ENCODE measurements at regions not wholly inside any gene's neighbourhood (a gene's known extent, or its start where the extent isn't known, plus 50 kb on each side); places are given as distances from the start of the nearest gene placed in this dataset.
"Not testable (repeated sequence)": the region's sequence is repeated elsewhere in the genome, so short reads cannot be mapped to it uniquely, and the experiment has no call there.

- no peak for DNase-seq
Observed at GRCh38 chr12:38384816-38385378, 68.3 kb downstream of the ALG10B start.

DNA sequence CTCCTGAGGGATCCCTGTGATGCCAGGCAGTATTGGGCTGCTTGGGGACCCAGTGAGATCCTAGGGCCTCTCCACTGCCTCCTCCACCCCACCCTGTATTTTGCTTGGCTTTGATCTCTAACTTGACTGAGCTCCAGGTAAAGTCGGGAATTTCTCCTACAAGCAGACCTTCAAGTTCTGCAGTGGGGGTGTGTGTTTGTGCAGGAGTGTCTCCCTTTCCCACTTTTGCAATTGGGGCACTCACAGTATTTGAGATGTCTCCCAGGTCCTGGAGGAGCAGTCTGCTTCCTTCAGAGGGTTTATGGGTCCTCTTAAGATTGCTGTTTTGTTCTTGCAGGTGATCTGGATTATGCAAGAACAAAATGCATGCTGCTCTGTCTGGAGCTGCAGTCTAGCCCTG, 68.9 kb downstream of the ALG10B start:
- DNase-seq, result no peak

GRCh38 chr12:38386205-38386985, 69.8 kb downstream of the ALG10B start:
- DNase-seq, result no peak

GRCh38 chr12:38389614-38390013, 73.0 kb downstream of the ALG10B start:
- no peak for DNase-seq

- no peak for DNase-seq
Observed at GRCh38 chr12:38391007-38391406, 74.4 kb downstream of the ALG10B start.

DNA sequence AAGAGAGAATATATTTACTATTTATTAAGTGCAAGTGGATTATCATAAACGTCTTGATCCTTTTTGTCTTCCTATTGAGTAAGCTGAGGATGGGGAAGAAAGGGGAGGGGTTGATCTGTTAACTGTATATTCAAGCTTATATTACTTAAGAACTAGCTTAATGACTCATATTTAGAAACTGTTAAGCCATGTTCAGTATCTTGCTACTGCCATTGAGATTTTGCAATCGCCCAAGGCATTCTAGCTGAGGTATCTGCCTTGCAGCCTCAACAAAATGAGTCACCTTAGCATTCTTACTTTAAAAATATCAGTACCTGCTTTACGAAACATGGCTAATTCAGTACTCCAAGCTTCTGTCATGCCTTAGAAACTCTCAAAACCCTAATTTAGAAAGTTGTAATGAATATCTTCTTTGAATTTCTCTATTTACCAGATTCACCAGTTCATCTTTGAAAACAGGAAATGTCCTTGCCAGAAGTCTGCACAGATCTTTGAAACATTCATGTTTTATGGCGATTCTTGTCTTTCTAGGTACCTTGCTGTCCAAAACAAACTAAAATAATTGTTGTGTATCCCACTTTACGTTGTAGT, 76.1 kb downstream of the ALG10B start:
- peak; percentile 1 for DNase-seq

DNA sequence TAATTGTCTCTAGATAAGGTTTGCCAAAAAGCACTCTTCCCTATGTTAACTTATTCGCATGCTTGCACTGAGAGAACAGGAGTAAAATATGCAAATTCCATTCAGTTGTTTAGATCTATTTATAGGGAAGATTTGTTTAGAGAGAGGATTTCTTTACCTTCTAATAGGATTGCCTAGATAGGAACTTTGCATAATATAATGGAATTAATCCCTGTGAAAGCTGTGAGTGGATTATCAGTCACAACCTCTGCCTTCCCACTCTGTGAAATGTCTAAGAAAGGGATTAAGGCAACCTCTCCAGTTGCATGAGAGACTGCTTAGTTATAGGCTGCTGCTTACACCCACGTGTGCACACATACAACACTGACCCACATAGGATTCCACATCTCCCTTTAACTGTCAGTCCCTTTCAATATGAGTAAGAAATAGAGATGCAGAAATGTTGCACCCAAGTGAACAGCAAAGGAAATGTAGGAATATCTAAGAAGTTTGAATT, 83.2 kb downstream of the ALG10B start:
- DNase-seq, result no peak

- DNase-seq, result no peak
Observed at GRCh38 chr12:38402811-38403210, 86.2 kb downstream of the ALG10B start.

DNA sequence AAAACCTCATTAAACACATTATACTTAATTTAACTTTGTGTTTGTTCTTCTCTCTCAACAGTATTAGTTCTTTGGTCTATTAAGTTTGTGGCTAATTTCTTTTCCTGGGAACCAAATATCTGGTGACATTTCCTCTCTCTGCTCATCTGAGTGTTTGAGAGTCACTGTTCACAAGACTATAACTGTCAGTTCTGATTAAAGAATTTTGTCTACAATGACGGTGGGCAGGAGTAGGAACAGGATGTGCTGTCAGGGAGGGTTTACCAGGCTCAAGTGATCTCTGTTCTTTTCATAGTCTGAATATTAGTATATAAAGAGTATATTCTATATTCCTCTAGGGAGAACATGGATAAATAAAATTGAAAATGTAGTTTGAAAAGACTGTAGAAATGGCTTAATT, 92.9 kb downstream of the ALG10B start:
- no peak for DNase-seq

GRCh38 chr12:38411426-38411825, 94.9 kb downstream of the ALG10B start:
- DNase-seq, result no peak

GRCh38 chr12:38411946-38412345, 95.4 kb downstream of the ALG10B start:
- DNase-seq, result no peak

GRCh38 chr12:38417101-38417500, 100.5 kb downstream of the ALG10B start:
- DNase-seq, result no peak

DNA sequence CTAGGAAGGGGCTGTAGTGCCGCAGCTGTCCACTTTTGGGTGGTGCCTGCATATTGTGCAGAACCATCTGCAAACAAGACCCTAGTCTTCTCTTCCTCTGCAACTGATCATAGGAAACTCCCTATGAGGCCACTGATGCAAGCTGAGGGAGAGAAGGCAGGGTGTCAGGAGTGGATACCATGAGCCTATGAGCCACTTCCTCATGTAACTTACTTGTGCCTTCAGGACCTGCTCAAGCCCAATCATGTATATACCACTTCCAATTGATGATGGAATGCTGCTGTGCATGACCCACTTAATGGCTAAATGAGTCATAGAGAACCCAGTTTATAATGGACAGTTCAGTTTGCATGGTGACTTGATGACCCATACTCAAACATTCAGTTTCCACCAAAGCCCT, 107.9 kb downstream of the ALG10B start:
- DNase-seq, result no peak

DNA sequence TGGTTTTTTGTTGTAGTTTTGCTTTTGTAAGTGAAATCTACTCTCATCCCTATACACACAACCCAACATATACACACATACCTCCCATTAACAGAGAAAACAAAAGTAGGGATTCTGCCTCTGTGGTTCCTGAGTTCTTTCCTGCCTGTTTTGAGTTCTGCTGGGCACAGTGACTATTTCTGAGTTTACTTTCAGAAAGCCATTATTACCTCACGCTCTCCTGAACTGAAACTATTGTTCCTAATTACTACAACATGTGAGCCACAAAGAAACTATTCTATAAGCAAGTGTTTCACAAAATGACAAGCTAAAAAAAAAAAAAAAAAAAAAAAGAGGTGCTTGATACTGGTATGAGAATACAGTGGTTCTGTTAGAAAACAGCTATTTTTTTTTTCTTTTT, 110.9 kb downstream of the ALG10B start:
- DNase-seq, result no peak

DNA sequence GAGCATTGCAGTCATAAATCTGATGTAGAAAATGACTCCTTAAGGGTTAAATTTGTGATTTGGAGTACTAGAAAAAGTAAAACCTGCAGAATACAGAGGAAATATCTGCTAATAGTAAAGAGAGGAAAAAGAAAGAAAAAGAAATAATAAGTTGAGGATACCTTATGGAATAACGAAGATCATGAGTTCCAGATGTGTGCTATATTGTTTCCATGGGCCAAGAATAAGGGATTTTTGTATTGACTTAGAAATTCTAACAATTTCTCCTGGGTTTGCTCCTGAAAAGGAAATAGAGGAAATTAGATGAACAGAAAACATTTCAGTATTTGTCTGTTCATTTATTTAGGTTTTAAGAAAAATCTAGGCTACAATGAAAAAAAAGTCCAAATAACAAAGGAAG, 115.3 kb downstream of the ALG10B start:
- no peak for DNase-seq

- not testable (repeated sequence) for DNase-seq
Observed at GRCh38 chr12:38441871-38442281, 125.3 kb downstream of the ALG10B start.

- no peak for DNase-seq
Observed at GRCh38 chr12:38445040-38445439, 128.5 kb downstream of the ALG10B start.

- no peak for DNase-seq
Observed at GRCh38 chr12:38448991-38449390, 132.4 kb downstream of the ALG10B start.

GRCh38 chr12:38456537-38457120, 140.1 kb downstream of the ALG10B start:
- DNase-seq, result no peak

- no peak for DNase-seq
Observed at GRCh38 chr12:38465020-38465419, 148.4 kb downstream of the ALG10B start.

- DNase-seq, result no peak
Observed at GRCh38 chr12:38469715-38470114, 153.1 kb downstream of the ALG10B start.

DNA sequence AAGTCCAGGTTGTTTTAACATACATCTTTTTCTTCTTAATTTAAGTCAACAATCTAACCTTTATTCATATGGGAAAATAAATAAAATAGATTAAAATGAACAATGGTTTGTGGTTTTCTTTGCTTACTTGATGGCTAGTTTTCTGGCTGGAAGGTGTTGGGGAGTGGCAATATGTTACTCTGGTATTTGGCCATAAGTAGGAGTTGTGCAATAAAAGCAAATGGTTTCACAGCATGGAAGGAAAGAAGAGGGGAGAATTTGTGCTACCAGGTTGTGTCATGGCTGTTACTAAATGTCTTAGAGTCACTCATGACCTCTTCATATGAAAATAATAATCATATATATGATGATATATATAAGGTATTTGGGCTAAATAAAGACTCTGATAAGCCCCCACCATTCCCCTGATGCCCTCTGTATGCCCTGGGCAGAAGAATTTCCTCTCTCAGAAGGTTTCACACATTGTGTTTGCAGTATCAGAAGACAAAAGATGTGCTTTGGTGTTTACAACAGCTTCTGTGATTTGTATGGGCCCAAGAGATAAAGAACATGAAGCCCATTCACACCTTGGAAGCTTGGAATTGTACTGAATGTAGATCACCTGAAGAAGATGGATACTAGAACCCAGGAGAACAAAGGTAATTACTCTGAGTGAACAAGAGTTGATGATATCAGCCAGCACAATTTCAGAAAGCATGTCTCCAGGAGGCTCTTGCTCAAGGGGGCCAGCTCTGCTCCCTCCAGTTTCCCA, 160.9 kb downstream of the ALG10B start:
- DNase-seq, result no peak

DNA sequence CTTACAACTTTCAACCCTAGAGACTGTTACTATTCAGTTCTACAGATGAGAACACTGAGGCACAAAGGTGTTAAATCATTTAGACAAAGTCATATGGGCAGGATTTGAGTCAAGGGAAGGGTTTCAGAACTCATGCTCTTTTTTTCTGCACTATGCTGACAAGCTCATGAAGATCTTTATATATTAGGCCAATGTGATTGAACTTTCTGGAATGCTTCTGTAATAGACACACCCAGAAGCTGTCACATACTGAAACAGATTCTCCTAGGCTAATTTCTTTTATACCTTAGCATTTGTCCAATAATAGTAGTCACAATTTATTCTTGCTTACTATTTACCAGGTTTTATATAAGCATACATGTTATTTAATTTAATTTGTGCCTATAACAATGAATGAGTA, 164.0 kb downstream of the ALG10B start:
- no peak for DNase-seq
